Retina (tissue), 1 donor: ENCODE measurements at regions not wholly inside any gene's neighbourhood (a gene's known extent, or its start where the extent isn't known, plus 50 kb on each side); places are given as distances from the start of the nearest gene placed in this dataset.

ENCODE experiments used
- DNase-seq: peaks from one replicate; pipeline ENCODE4 v3.0.0-alpha.2; 2016

DNA sequence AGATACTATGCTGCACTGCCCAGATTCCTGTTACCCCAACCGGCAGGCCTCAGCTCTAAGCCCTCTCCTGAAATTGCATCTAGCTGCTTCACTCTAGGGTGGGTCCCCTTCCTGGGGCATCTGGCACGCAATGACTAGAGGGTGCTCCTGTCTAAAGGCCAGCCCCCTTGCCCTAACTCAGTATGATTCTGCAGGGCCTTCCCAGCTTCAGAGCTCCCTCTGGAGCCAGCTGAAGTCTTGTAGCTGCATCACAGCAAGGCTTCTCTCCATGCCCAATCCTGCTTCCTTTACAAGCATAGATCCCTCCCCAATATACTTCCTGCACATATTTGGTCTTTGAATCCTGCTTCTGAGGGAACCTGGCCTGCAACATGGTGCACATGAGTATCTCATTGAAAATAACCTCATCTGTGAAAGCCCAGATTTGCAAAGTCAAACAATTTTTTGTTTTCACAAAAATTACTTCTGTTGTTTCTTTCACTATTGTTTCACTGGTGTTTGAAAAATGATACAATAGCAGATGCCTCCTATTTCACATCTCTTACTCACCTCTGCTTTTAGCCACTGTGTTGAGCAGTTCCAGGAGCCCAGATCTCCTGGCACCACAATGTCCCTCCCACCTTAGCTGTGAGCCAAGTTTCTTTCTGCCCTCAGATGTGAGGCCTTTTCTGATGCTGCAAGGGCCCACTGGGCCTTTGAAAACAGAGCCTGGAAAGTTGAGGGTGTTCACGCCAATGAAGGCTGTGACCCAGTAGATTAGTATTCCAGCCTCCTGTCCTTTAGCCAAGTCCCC is 169.5 kb upstream of the EGLN3 start:
- DNase-seq, result no peak

GRCh38 chr14:34119107-34119858 is 168.4 kb upstream of the EGLN3 start:
- no peak for DNase-seq

DNA sequence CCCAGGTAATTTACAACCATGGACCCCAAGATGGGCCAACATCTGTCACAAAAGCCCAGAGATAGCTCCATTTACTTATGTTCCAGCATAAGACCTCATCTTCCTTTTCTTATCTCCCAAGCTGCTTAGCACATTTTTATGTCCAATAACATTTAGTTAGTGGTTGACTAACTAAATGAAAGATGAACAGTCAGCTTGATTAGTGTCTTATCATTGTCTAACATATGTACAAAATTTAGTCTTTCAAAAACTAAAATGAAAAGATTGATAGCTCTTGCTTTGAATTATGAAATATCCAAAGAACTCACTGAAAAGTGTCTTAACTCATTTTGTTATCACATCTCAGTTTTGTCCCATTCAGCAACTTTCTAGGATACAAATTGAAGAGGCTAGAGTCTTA is 163.1 kb upstream of the EGLN3 start:
- DNase-seq, result no peak

DNA sequence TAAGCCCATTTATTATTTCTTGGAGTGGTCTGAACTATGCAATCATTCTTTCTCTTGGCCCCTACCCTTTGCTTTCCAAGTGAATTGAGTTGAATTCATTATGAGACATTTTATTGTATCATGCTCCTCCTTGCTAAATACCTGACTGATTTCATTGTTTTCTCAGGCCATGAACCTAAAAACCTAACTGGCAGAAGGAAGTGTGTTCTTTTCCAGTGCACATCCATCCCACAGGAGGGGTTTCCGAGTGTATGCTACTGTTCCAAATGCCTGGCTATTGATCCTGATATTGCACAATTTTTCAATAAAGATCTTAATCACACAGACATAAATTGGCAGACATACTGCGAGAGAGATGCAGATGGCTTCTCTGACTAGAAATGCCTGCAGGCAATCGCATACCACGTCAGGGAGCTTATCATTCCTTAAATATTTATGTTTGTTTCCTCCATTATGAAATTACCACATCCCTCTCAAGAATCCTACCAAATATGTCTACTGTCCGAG is 162.2 kb upstream of the EGLN3 start:
- no peak for DNase-seq

DNA sequence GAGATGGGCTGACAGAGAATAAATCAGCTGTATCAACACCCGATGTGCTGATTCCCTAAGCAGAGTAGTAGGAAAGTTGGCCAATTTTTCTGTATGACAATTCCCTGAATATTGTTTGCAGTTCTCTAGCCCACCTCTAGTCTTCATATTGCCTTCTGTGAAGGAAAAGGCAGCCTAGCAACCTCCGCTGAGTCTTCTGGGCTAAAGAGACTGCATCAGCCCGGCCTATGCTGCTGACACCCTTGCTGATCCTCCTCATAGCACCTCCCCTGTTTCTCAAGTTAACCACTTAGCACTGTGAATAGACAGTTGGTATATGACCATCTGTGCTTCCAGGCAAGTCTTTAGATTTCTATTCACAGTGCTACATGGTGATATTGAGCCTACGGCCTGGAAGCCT is 161.1 kb upstream of the EGLN3 start:
- no peak for DNase-seq

- no peak for DNase-seq
Observed at GRCh38 chr14:34111505-34111904, 160.6 kb upstream of the EGLN3 start.

GRCh38 chr14:34110531-34110930 is 159.7 kb upstream of the EGLN3 start:
- no peak for DNase-seq

- DNase-seq, result no peak
Observed at GRCh38 chr14:34107441-34107840, 156.6 kb upstream of the EGLN3 start.

DNA sequence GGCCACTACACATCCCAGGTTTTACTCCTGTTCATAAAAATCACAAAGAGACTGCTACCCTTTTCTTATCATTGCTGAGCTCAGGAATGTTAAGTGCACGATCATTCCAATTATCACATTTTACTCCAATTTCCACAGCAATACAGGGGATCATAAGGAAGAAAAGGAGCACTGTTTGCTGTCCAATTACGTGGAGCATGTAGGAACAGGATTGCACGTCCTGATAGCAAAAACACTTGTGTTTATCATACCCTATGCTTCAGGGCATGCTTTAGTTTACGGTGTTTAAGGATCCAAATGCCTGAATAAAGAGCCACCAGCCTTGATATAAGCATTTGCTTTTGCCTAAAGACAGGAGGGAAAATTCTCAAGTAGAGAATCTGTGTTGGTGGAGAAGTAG is 155.4 kb upstream of the EGLN3 start:
- DNase-seq, result no peak

- peak; percentile 30 for DNase-seq
Observed at GRCh38 chr14:34104489-34105397, 153.9 kb upstream of the EGLN3 start.

- DNase-seq, result peak; percentile 19
Observed at GRCh38 chr14:34103176-34103575, 152.3 kb upstream of the EGLN3 start.

GRCh38 chr14:34099635-34100034 is 148.8 kb upstream of the EGLN3 start:
- no peak for DNase-seq

- no peak for DNase-seq
Observed at GRCh38 chr14:34098985-34099349, 148.1 kb upstream of the EGLN3 start.

GRCh38 chr14:34098045-34098984 is 147.4 kb upstream of the EGLN3 start:
- DNase-seq, result peak; percentile 38

- no peak for DNase-seq
Observed at GRCh38 chr14:34097644-34098043, 146.8 kb upstream of the EGLN3 start.

GRCh38 chr14:34094384-34094783 is 143.5 kb upstream of the EGLN3 start:
- no peak for DNase-seq

- DNase-seq, result no peak
Observed at GRCh38 chr14:34093883-34094282, 143.0 kb upstream of the EGLN3 start.

DNA sequence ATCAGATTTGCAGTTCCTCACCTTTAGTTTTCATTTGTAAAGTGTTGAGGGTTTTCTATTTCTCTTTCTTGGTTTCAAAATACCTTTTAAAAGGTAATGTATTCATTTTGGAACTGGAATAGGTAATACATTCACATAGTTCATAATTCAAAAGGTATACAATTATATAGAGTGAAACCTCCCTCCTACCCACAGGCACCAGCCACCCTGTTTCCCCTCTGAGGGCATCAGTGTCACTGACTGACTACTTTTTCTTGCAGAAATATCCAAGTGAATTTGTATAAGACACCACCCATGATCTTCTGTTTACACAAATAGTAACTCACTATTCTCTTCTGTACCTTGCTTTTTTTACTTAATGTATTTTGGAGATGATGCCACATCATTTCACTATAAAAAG is 139.6 kb upstream of the EGLN3 start:
- no peak for DNase-seq

- no peak for DNase-seq
Observed at GRCh38 chr14:34088914-34089313, 138.0 kb upstream of the EGLN3 start.

DNA sequence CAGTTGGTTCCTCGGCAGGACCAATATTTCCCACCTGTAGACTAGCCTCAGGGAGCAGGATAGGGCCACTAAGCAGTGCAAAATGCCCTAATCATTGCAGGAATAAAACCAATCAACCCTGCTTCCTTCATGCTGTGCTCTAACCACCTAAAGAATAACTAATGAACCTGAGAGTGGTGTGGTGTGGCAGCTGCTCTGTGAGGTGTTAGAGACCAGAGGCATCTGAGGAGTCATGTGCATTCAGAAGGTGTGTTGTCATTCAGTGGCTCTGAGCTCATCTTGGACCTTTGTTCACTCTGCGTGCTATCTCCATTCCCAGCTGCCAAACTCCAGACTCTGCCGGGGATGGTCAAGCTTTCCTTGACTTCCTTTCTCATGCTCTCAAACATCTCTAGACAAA is 136.7 kb upstream of the EGLN3 start:
- DNase-seq, result no peak

- DNase-seq, result no peak
Observed at GRCh38 chr14:34086223-34086757, 135.4 kb upstream of the EGLN3 start.

DNA sequence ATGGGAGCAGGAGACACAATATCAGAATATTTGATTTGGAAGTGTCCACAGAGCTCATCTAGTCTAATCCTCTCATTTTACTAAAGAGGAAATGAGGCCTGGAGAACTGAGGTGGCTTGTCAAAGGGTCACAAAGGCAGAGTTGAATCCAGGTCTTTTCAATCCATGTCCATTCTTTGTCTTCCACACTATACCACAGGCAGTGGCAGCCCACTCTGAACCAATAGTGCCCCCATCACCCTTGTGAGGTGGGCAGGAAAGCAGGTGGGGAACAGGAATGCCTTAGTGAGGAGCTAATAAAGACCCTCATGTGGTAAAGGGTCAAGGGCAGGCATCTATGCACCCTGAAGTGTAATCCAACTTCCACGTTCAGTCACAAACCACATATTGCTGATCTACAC is 134.8 kb upstream of the EGLN3 start:
- no peak for DNase-seq
